GM21526 (cell line): ENCODE measurements at regions not wholly inside any gene's neighbourhood (a gene's known extent, or its start where the extent isn't known, plus 50 kb on each side); places are given as distances from the start of the nearest gene placed in this dataset.

Source experiments
- ATAC-seq: cut with Tn5 transposase; IDR thresholded peaks from one replicate; pipeline ENCODE4 v1.9.1; 2021; ENCODE audit warnings: moderate library complexity; ENCODE audit not compliant: unreplicated experiment, low FRiP score

DNA sequence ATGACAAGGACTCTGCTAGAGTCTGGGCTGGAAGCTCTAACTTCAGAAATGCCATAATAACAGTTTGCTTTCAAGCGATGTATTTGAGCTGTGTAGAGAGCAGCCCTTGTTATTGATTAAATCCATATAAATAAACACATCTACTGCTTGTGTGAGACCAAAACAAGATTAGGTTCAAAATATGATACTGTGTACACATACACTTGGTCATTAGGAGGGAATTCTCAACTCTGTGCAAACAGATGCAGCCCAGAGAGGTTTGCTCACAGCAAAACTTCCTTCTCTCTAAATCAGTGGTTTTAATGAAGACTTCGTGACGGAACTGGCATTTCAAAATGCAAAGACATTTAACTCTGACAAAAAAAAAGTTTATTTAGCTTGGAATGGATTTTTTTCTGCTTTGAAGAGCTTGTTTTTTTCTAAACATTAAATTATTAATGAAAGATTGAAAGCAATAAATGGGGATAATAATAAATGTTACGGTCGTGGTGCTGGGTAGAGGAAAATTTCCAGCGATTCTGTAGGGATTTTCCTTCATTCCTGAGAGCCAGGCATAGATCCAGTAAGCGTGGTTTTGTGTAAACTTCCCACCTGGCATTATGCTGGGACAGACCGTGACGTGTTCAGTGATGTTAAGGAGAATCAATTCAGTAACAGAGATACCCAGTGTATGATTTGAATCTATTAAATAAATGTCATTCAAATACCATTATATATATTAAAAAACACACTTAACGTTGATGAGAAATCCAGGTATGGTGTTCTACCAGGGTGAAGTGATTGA is 213.7 kb downstream of the TEX29 start:
- ATAC-seq, result no peak

DNA sequence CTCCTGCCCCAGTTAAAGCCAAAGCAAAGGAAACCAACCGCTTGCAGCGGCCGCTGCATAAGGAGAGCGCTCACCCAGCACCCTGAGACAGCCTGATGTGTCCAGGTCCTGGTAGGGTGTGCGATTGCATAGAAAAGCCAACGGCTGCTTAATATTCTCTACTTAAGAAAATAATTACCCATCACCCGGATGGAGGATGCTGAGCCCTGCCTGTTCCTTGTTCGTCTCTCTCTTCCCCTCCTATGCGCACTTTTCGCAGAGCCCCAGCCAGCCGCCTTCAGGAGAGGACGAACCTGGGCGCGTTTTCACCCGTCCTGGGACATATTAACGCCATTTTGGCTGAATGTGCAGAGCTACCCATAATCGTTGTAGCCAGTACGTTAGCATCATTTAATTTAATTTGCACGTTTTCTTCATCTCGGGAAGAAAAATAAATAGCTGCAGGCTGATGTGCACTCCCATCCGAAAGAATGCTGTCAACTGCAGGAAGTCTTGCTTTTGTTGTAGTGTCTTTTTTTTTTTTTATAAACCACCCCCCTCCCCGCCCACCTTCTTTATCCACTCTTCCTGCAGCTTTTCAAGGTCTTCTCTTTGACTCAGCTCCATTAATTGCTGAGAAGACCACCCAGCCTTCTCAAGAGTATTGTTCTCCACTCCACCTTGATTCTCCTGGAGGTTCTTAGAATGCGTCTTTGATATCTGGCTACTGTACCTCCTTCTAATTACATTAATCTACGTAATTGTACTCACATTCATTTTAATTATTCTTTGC is 214.5 kb downstream of the TEX29 start:
- ATAC-seq, result no peak

DNA sequence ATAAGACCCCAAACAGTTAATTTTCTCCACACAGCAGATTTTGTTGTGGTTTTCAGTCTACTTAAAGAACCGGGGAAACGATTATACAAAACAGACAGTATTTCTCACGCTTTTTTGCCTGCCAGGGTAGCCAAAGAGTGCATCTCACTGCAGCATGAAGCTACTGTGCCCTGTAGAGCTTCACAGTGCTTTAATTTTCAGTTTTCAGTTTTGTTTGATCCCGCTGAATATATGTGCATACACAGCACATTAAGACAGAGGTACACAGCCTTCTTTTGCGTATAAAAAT is 215.0 kb downstream of the TEX29 start:
- ATAC-seq, result no peak

DNA sequence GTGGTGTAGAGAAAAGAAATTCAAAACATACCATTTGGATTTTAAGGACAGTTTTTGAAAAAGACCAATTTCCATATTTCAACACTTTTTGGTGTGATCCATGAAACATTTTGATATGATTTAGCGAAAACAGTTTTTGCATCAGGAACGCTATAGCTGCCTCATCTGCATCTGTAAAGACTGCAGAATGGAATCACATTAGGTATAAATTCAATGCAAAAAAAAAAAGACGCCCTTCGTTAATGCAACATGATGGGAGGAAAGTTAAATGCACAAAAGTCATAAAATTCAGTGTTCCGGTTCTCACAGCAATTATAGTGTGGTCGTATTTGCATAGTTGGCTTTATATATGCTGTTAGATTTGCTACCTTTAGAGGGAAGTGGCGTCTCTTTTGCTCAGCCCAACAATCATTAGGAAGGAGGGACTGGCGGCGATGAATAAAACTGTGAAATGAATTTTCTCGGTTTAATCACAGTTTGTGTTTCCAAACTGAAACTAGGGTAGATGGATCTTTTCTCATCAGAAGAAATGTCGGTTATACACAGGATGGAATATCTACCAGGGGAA is 215.7 kb downstream of the TEX29 start:
- ATAC-seq, result no peak

DNA sequence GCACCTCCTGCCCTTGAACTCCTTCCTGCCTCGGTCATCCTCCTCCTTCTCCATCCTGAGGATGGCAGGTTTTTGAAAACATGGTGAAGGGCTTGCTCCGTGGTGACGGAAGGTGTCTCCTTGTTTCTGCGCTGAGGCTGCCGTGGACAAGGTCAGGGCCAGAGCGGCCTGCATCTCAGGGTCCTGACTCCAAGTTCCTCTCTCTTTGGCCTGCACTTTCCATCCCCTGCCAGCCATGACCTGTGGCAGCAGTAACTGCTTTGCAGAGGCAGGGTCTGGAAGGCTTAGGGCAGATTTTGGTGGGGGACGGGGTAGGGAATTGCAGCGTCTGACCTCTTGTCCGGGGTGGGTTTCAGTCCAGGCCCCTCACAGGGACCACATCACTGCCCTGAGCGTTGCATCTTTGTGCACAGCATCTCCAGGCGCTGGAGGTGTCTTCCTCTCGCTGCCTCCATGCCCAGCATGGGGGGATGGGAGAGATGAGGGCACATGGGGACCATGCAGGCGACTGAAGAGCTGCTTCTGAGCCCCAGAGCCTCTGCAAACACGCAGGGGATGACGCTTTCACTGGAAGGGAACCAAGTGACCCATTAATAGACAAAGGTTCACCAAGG is 216.8 kb downstream of the TEX29 start:
- no peak for ATAC-seq

DNA sequence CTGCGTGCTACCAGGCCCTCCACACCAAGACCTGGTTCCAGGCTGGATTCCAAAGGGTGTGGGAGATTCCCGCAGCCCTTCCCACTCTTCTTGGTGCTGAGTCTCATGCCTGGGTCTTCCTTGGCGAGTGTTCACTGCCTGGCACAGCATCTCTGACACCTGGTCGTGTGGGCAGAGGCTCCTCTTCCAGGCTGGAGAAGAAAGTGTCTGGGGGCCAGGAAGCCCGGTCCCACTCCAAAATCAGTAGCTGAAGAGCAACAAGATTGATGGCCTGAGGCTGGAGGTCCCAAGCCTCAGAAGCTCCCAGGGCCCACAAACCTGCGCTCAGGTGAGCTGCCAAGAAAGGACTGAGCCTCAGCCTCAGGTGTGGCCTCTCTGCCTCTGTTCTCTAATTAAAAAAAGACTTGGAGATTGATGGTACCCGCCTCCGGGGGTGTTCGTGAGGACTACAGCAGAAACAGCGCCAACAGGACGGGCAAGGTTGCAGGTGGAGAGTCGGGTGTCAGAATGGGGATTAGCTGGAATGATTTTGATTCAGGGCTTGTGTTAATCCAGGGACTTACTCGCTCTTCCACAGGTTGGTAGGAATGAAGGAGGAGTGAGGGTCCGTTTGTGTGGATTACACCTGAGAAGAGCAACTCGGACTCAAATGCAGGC is 217.5 kb downstream of the TEX29 start:
- no peak for ATAC-seq

DNA sequence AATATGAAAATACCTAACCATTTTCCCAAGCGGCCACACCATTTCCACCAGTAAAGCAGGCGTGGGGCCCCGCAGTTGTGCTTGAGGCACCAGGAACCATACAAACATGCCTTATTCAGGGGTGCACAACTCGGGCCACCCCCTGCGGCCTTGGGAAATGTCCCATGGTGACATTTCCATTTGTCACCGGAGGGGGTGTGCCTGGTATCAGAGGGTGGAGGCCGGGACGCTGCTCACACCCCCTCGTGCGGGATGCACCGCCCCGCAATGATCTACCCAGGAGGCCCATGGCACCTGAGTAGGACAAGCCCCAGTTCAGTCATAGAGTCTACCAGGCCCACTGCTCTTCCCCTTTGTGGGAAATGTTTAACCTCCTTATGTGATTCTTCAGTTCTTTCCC is 218.8 kb downstream of the TEX29 start:
- no peak for ATAC-seq

DNA sequence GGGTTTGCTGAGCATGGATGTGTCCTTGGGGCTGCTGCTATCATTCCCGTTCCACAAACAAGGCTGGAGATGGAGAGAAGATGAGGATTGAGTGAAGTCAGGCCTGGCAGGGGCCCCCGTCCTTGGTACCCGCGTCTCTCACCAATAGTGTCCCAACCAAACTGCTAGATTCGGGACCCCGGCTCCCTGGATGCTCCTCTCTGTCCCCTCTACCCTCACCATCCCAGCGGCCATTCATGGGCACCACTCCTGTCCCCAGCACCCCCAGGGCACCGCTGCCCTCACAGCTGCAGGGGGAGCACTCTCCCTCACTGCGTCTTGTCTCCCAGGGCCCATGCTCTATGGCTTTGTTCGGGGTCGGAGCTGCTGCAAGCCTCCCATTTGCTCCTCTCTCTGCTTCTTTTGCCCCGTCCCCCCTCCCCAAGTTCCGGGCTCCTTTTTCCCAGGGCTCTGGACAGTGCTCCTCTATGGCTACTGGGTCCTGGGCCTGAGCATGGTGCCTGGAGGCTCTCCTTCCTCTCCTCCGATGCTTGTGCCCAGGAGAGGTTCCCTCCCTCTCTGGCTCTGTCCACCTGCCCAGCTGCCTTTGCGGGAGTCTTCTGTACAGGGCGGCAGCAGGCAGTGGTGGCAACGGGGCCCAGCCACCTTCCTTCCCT is 219.5 kb downstream of the TEX29 start:
- no peak for ATAC-seq

DNA sequence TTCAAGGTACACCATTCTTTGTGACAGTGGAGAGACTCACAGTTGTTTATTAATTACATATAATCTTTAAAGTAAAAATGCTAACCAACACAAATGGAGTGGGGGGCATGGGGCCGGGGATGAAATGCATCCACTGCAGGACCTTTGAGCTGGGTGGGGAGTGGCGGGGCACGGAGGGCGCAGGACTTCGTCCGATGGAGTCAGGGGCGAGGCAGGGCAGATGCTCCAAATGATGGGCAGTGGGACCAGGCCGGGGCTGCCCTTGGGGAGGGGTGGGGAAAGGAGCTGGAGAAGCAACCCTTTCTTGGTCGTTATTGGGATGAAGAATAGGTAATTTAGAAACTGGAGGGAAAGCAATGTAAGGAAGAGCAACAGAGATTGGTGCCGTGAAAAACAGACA is 220.0 kb downstream of the TEX29 start:
- no peak for ATAC-seq

DNA sequence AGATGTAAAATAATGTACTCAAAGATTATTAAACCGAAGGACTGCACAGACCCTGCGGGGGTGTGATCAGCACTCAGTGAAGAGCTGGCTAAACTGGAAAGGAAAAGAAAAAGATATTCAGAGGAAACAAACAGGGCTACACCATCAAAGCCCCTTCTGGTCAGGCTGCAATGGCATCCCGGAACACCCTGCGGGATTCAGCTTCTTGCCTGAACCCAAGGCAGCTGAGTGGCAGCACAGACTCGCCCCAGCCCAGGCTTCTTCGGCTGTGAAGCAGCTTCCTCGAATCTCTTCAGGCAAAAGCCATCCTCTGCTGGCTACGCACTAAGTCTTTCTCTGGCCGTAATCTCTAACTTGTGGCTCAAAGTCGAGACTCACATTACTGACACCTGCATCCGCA is 220.9 kb downstream of the TEX29 start:
- ATAC-seq, result no peak

DNA sequence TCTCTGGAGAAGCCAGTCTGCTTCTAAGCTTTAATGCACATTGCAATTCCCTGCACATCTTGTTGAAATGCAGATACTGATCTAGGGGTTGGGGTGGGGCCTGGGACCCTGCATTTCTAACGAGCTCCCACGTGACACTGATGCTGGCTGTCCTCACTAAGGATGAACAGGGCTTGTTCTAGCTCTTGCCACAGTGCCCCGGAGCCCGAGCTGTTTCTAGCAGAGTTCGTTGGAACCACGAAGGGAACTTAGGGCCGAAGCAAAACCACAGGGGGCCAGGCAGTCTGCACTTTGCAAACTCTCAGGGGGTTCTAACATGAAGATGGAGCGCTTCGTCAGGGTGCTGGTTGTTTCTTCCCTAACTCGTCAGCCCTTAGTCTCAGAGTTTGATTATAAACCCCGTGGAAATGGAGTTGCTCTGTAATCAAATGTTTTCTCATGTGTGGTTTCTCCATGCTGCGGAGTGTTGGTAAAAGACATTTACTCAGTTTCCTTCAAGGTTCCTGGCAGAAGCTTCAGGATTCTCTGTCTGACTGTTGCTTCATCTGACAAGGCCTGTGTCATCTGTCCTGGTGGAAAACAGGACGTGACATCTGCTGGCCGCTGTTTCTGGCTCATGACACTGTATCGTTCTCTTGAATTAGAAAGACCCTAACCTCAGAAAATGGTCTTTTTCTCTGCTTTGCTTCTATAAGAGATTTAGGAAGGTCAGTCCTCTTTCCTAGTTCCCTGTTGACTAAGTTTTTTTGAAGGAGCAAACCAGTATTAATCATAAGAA is 221.5 kb downstream of the TEX29 start:
- ATAC-seq, result no peak

DNA sequence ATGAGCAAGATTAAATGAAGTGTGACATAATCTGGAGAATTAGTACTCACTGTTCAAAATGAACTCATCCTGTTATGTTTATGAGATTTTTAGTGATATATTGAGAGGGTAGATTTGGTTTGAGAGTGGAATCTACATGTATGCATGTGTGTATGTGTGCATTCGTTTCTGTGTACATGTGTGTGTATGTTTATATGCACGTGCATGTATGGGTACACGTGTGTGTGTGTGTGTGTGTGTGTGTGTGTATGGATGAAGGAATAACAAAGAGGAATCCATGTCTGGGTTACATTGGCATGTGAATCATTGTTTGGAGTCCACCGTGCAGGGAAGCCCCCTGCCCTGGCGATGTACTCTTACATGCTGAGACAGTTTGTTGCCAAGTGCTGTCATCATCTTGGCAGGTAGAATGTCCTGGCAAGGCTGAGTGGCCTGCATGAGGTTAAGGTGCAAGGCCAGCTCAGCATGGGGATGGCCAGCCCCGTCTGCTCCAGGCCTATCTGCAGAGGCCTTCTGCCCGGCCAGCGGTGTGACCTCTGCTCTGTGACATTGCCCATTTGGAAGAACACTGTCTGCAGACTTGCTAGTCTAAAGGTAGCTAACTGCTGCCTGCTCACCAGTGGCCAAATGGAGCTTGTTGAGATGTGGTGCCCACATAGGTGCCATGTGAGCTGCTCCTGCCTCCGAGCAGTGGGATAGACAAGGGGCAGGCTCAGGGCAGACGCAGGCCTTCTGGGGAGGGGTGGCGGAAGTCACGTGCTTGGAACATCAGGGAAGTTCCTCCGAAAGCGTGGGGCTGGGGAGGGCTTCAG is 222.3 kb downstream of the TEX29 start:
- ATAC-seq, result no peak

DNA sequence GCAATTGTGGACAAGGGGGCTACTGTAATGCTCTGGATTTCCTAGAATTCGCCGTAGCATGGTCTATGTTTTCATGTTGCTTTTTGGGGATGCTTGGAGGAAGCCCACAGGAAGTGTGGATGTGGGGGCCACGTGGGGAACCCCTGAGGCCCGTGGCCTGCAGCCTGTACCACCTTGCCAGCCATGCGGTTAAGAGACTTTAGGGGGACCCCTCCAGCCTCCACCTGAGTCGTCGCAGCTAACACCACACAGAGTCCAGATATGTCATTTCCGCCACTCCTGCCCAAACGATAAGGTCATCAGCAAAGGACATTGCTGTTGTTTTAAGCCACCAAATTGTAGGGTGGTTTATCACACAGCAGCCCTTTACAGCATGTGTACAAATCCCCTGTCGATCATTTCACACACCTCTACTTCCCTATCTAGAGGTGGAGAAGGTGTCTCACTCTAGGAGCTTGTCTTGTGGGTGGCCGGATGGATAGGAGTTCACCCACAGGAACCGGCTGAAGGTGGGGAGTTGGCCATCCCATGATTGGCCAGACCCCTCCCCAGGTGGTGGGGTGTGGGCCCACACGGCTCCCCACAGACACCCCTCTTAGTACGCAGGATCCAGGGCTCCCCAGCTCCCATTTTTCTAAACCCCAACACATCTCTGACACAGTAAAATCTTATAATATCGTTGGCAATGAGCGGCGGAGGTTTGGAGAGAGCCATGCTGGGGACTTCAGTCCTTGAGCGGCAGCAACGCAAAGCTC is 226.7 kb downstream of the TEX29 start:
- no peak for ATAC-seq

DNA sequence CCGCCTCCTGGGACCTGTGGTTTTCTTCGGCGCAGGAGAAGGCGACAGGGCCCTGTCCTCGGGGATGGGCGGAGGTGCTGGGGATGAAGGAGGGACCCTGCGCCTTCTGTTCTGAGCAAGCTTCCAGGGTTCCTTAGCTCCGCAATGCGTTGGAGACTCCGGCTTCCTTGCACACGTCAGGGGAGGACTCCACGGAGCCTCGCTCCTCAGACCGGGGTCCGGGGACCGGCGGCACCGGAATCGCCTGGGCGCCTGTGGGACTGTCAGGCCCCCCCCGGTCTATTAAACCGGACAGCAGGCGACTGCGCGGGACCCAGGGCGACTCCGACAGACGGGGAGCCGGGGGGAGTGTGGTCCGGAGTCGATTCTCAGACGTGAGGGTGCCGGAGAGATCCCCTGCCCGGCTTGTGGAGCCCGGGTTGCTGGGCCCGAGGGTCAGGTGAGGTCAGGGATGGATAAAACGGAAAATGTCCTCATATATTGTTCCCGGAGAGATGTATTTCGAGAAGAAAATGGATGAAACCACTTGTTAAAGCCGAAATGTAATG is 227.4 kb downstream of the TEX29 start:
- ATAC-seq, result no peak

DNA sequence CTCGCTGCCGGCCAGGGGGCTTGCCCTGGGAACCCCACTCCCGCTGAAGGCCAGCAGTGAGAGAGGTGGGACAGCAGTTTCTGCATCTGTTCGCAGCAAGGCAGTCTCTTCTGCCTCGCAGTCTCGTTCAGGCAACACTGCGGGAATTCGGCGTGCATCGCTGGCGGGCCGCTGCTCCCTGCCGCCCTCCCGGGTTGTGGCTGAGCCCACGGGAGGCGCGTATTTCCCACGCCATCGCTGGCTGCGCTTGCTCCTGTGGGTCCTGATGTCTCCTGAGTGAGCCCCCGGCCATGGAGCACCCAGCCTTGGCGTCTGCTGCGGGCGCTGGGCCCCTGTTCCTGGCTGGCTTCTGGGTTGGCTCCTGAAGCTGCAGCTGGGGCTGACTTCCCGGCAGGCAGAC is 227.9 kb downstream of the TEX29 start:
- ATAC-seq, result no peak

DNA sequence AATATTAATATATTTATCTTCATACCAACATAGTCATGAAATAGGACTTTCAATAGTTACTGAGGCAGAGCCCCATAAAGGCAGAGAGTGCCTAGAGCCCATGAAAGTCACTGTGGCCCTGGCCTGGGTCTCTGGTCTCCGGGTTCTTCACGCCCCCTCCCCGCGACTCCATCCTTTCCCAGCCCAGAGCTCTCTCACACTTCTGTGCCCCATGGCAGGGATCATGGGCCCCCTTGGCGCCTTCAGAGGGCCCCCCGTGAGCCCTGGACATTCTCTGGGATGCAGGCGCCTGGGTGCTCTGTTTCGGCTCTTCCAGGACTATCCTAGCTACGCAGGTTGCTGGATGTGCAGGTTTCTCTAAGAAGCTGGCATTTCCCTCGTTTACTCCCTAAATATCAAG is 228.4 kb downstream of the TEX29 start:
- no peak for ATAC-seq

DNA sequence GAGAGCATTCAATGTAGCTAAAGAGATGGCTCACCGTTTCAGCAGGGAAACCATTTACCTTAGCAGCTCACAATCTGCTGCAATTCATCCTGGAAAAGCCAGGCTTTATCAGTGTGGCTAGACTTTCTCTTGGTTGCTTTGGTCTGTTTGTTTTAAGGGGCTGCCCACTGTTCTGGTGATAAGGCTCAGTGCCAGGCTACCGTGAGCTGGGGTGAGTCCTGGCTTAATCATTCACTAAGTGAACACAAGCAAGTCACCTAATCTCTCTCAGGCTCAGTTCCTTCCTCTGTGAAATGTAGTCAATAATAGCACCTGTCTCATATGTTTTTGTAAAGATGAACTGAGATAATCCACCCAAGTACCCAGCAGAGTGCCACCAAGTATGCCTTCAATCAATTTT is 229.0 kb downstream of the TEX29 start:
- no peak for ATAC-seq

DNA sequence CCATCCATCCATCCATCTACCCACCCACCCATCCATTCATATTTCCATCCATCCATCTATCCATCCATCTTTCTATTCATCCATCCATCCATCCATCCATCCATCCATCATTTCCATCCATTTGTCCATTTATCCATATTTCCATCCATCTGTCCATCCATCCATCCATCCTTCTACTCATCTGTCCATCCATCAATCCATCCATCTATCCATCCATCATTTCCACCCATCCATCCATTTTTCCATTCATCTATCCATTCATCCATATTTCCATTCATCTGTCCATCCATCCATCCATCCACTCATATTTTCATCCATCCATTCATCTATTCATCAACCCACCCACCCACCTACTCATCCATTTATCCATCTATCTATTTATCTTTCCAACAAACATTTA is 229.6 kb downstream of the TEX29 start:
- no peak for ATAC-seq
